Activated T-helper 1 cell treated with anti-CD3 and anti-CD28 coated beads, Interleukin-12 subunit alpha, Interleukin-12 subunit beta, Interleukin-2, Interleukin-4 antibody, amounts not matched to agents 30 ng/mL and 10 ng/mL and 1 ng/mL, durations not matched to agents 14 hours and 24 hours and 36 hours (primary cell): ENCODE measurements at regions not wholly inside any gene's neighbourhood (a gene's known extent, or its start where the extent isn't known, plus 50 kb on each side); places are given as distances from the start of the nearest gene placed in this dataset.
A peak's percentile ranks its signal among the peaks of the same experiment; 100 is the strongest.
"Not testable (repeated sequence)": the region's sequence is repeated elsewhere in the genome, so short reads cannot be mapped to it uniquely, and the experiment has no call there.

Experiments
- DNase-seq: peaks from one replicate; pipeline ENCODE4 v3.0.0; 2021; ENCODE audit warnings: low spot score
- H3K27ac Mint-ChIP-seq: one replicate; pipeline ENCODE4 v1.8.0; 2021; ENCODE audit warnings: mild to moderate bottlenecking, mixed read lengths
- H3K27me3 Mint-ChIP-seq: one replicate; pipeline ENCODE4 v1.8.0; 2022; ENCODE audit warnings: mild to moderate bottlenecking, moderate library complexity, mixed read lengths; ENCODE audit not compliant: insufficient read depth
- H3K36me3 Mint-ChIP-seq: one replicate; pipeline ENCODE4 v1.8.0; 2021; ENCODE audit warnings: low read depth, mixed read lengths
- H3K4me1 Mint-ChIP-seq: one replicate; pipeline ENCODE4 v1.8.0; 2021; ENCODE audit warnings: low read depth, mixed read lengths
- H3K4me3 Mint-ChIP-seq: one replicate; pipeline ENCODE4 v1.8.0; 2021; ENCODE audit warnings: mild to moderate bottlenecking, moderate library complexity, mixed read lengths
- H3K9me3 Mint-ChIP-seq: one replicate; pipeline ENCODE4 v1.8.0; 2021; ENCODE audit warnings: mixed read lengths
- intact Hi-C: fragments of 100-400 bp; cut with micrococcal nuclease; formaldehyde crosslinking; loops from one replicate; pipeline ENCODE4 v1.15.1; 2024

GRCh38 chr9:79473704-79474103 lies 98.1 kb upstream of the TLE4 start:
- peaks cover 34% of the 10 kb centered on the region for H3K4me1 Mint-ChIP-seq
- no peak overlapping the region for H3K4me3 Mint-ChIP-seq
- H3K9me3 Mint-ChIP-seq = no peaks in the 10 kb centered on the region
- intact Hi-C loops = loop anchor here (5.0 to 10.0 kb wide), 2 partner anchors 61 to 344 kb away; no protein-coding TSS in a partner anchor
- no peak for DNase-seq
- no peaks in the 10 kb centered on the region for H3K27me3 Mint-ChIP-seq
- no peak overlapping the region for H3K27ac Mint-ChIP-seq
- no peaks in the 10 kb centered on the region for H3K36me3 Mint-ChIP-seq

- Mint-ChIP-seq H3K9me3 (no peaks in the 10 kb centered on the region), H3K27me3 (no peaks in the 10 kb centered on the region), H3K4me3 (no peak overlapping the region), H3K4me1 (peaks cover 13% of the 10 kb centered on the region), H3K27ac (no peak overlapping the region), H3K36me3 (no peaks in the 10 kb centered on the region)
- no peak for DNase-seq
- intact Hi-C loops = loop anchor here (5.0 to 10.0 kb wide), 2 partner anchors 57 to 95 kb away; partner anchors contain the start of gene TLE4
These were observed 94.4 kb upstream of the TLE4 start for GRCh38 chr9:79477241-79477840.

- H3K27me3 Mint-ChIP-seq = no peaks in the 10 kb centered on the region
- intact Hi-C loops = loop anchor here (5.0 to 10.0 kb wide), 2 partner anchors 57 to 94 kb away; partner anchors contain the start of gene TLE4
- peaks cover 6% of the 10 kb centered on the region for H3K4me1 Mint-ChIP-seq
- peak overlapping the region; percentile 16 for H3K27ac Mint-ChIP-seq
- no peak overlapping the region for H3K4me3 Mint-ChIP-seq
- no peak for DNase-seq
- no peaks in the 10 kb centered on the region for H3K9me3 Mint-ChIP-seq
- no peaks in the 10 kb centered on the region for H3K36me3 Mint-ChIP-seq
These were observed 93.6 kb upstream of the TLE4 start for GRCh38 chr9:79477955-79478771.

- Mint-ChIP-seq H3K27me3 (no peaks in the 10 kb centered on the region), H3K27ac (no peak overlapping the region), H3K4me1 (peaks cover 6% of the 10 kb centered on the region), H3K36me3 (no peaks in the 10 kb centered on the region), H3K4me3 (no peak overlapping the region), H3K9me3 (no peaks in the 10 kb centered on the region)
- no peak for DNase-seq
- intact Hi-C loops = no loop called here
These were observed 91.1 kb upstream of the TLE4 start for GRCh38 chr9:79480639-79481038.

GRCh38 chr9:79481846-79482477 lies 89.8 kb upstream of the TLE4 start:
- no peak overlapping the region for H3K27ac Mint-ChIP-seq
- intact Hi-C loops = no loop called here
- H3K9me3 Mint-ChIP-seq = no peaks in the 10 kb centered on the region
- no peaks in the 10 kb centered on the region for H3K36me3 Mint-ChIP-seq
- H3K4me1 Mint-ChIP-seq = peaks cover 6% of the 10 kb centered on the region
- DNase-seq = no peak
- no peaks in the 10 kb centered on the region for H3K27me3 Mint-ChIP-seq
- no peak overlapping the region for H3K4me3 Mint-ChIP-seq

GRCh38 chr9:79485258-79485657 lies 86.5 kb upstream of the TLE4 start:
- Mint-ChIP-seq H3K9me3 (no peaks in the 10 kb centered on the region), H3K27ac (no peak overlapping the region), H3K36me3 (no peaks in the 10 kb centered on the region), H3K4me1 (no peaks in the 10 kb centered on the region), H3K27me3 (no peaks in the 10 kb centered on the region), H3K4me3 (no peak overlapping the region)
- DNase-seq = no peak
- intact Hi-C loops = no loop called here

GRCh38 chr9:79489261-79490000 lies 82.3 kb upstream of the TLE4 start:
- Mint-ChIP-seq H3K4me1 (no peaks in the 10 kb centered on the region), H3K4me3 (no peak overlapping the region), H3K36me3 (no peaks in the 10 kb centered on the region), H3K27ac (no peak overlapping the region), H3K27me3 (no peaks in the 10 kb centered on the region), H3K9me3 (peaks cover 4% of the 10 kb centered on the region)
- DNase-seq = no peak
- intact Hi-C loops = no loop called here

GRCh38 chr9:79490657-79491248 lies 81.0 kb upstream of the TLE4 start:
- Mint-ChIP-seq H3K9me3 (peaks cover 4% of the 10 kb centered on the region), H3K4me1 (no peaks in the 10 kb centered on the region), H3K27ac (no peak overlapping the region), H3K4me3 (no peak overlapping the region), H3K36me3 (no peaks in the 10 kb centered on the region), H3K27me3 (no peaks in the 10 kb centered on the region)
- intact Hi-C loops = no loop called here
- no peak for DNase-seq

- H3K4me3 Mint-ChIP-seq = no peak overlapping the region
- H3K36me3 Mint-ChIP-seq = no peaks in the 10 kb centered on the region
- no peaks in the 10 kb centered on the region for H3K4me1 Mint-ChIP-seq
- intact Hi-C loops = no loop called here
- H3K9me3 Mint-ChIP-seq = peaks cover 4% of the 10 kb centered on the region
- no peaks in the 10 kb centered on the region for H3K27me3 Mint-ChIP-seq
- no peak for DNase-seq
- H3K27ac Mint-ChIP-seq = no peak overlapping the region
These were observed 79.4 kb upstream of the TLE4 start for GRCh38 chr9:79492092-79493009.

GRCh38 chr9:79500196-79500864 lies 71.4 kb upstream of the TLE4 start:
- H3K4me1 Mint-ChIP-seq, DNase-seq, H3K4me3 Mint-ChIP-seq, H3K36me3 Mint-ChIP-seq, H3K27me3 Mint-ChIP-seq, H3K9me3 Mint-ChIP-seq, intact Hi-C loops, H3K27ac Mint-ChIP-seq: not testable (repeated sequence)

- Mint-ChIP-seq H3K4me1 (peaks cover 4% of the 10 kb centered on the region), H3K4me3 (no peak overlapping the region), H3K36me3 (no peaks in the 10 kb centered on the region), H3K9me3 (no peaks in the 10 kb centered on the region), H3K27me3 (no peaks in the 10 kb centered on the region), H3K27ac (no peak overlapping the region)
- intact Hi-C loops = no loop called here
- no peak for DNase-seq
These were observed 70.2 kb upstream of the TLE4 start for GRCh38 chr9:79501546-79501945.
